ENCODE measurements at regions not wholly inside any gene's neighbourhood (a gene's known extent, or its start where the extent isn't known, plus 50 kb on each side); places are given as distances from the start of the nearest gene placed in this dataset.

DNA sequence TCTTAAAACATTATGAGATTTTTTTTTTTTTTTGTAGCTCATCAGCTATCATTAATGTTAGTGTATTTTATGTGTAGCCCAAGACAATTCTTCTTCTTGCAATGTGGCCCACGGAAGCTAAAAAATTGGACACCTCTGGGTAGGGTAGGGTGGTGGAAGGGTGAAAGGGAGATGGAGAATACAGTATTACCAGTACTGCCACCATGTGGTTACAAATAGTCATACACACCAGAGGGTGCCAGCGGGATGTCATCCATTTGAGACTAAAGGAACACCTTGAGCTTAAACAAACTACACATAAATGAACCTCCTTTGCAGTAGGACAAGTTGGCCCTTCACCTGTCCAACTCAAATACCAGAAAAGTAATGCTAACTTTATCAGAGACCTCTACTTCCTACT lies 601.9 kb downstream of the HTR1B start:
- Histone ChIP-seq H3K9me2 (ENCODE audit: insufficient read depth) (no peaks in the 10 kb centered on the region), H3K4me2 (ENCODE audit: low read length) (no peak overlapping the region), H3K9ac (ENCODE audit: low read length) (no peak overlapping the region), H3K4me3 (replicated peaks in 1 of 2; ENCODE audit: low read depth in 1 of 2, low read length in 2 of 2) (no peak overlapping the region), H2AFZ (ENCODE audit: low read depth, low read length, poor library complexity, severe bottlenecking) (no peak overlapping the region), H3K9me3 (ENCODE audit: control insufficient read depth in 1 of 2, insufficient read depth in 1 of 2, low read depth in 1 of 2, low read length in 2 of 2) (no peaks in the 10 kb centered on the region), H4K20me1 (ENCODE audit: insufficient read depth) (no peaks in the 10 kb centered on the region), H3K27ac (ENCODE audit: low read depth, low read length) (no peak overlapping the region), H3K36me3 (ENCODE audit: control insufficient read depth in 1 of 2, insufficient read depth in 2 of 2, low read length in 2 of 2) (no peaks in the 10 kb centered on the region), H3K4me1 (ENCODE audit: control insufficient read depth in 1 of 2, insufficient read depth in 2 of 2, low read length in 2 of 2) (no peaks in the 10 kb centered on the region), H3K79me2 (ENCODE audit: insufficient read depth, low read length) (no peaks in the 10 kb centered on the region), H3K27me3 (ENCODE audit: insufficient read depth, low read length) (no peaks in the 10 kb centered on the region)
- intact Hi-C loops (cut with micrococcal nuclease) = loop anchor here (5.0 to 10.0 kb wide), 2 partner anchors 154 to 927 kb away; no protein-coding TSS in a partner anchor
- CTCF ChIA-PET = interaction anchor here (0.7 to 1.7 kb wide), 8 partner anchors 8 to 596 kb away, joined by 3 to 8 read pairs (median 4); no protein-coding TSS in a partner anchor
- RAD21 ChIA-PET (ENCODE audit: low non-redundant PET in 1 of 2, low total read pairs in 2 of 2, uncharacterized antibody in 2 of 2, unreplicated experiment in 2 of 2) = no interaction called here
- TF ChIP-seq POLR2A (IDR thresholded peaks at IDR 0.05; ENCODE audit: borderline replicate concordance, extremely low read depth, insufficient read depth, insufficient read length) (no peak), FOSL1 (IDR thresholded peaks at IDR 0.05; ENCODE audit: low read depth) (no peak), ZNF274 (IDR thresholded peaks at IDR 0.05; ENCODE audit: low read depth, low read length) (no peak), ZFX (IDR thresholded peaks at IDR 0.05) (no peak), RAD21 (IDR thresholded peaks at IDR 0.05; ENCODE audit: low read depth) (peak; percentile 27), POLR2AphosphoS5 (IDR thresholded peaks at IDR 0.05; ENCODE audit: low read depth, low read length) (no peak), SIN3A (IDR thresholded peaks at IDR 0.05; ENCODE audit: low read depth) (no peak), CBX3 (IDR thresholded peaks at IDR 0.05; ENCODE audit: low read depth) (no peak), TCF7L2 (IDR thresholded peaks at IDR 0.05; ENCODE audit: borderline replicate concordance, extremely low read depth, insufficient read depth, insufficient read length) (no peak)
- TF ChIP-seq, protein P1, sequence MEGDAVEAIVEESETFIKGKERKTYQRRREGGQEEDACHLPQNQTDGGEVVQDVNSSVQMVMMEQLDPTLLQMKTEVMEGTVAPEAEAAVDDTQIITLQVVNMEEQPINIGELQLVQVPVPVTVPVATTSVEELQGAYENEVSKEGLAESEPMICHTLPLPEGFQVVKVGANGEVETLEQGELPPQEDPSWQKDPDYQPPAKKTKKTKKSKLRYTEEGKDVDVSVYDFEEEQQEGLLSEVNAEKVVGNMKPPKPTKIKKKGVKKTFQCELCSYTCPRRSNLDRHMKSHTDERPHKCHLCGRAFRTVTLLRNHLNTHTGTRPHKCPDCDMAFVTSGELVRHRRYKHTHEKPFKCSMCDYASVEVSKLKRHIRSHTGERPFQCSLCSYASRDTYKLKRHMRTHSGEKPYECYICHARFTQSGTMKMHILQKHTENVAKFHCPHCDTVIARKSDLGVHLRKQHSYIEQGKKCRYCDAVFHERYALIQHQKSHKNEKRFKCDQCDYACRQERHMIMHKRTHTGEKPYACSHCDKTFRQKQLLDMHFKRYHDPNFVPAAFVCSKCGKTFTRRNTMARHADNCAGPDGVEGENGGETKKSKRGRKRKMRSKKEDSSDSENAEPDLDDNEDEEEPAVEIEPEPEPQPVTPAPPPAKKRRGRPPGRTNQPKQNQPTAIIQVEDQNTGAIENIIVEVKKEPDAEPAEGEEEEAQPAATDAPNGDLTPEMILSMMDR (IDR thresholded peaks at IDR 0.05 in 2 of 3, conservative IDR thresholded peaks at IDR 0.05 in 1 of 3; ENCODE audit: borderline replicate concordance in 1 of 3, insufficient read depth in 1 of 3, low read depth in 2 of 3, low read length in 2 of 3) = peak; percentile 15 to 48 (median 40); a peak in 3 of 6 replicates
- TF ChIP-seq, protein P2, sequence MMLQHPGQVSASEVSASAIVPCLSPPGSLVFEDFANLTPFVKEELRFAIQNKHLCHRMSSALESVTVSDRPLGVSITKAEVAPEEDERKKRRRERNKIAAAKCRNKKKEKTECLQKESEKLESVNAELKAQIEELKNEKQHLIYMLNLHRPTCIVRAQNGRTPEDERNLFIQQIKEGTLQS (IDR thresholded peaks at IDR 0.05) = no peak
- DNase-seq (ENCODE audit: low read depth, low spot score) (peak; percentile 7), ATAC-seq (peak; percentile 85)
- no TSS peak for BruUV-seq (replicated peaks)
- POLR2A ChIA-PET = no interaction called here
